SH-SY5Y (cell line): ENCODE measurements at regions not wholly inside any gene's neighbourhood (a gene's known extent, or its start where the extent isn't known, plus 50 kb on each side); places are given as distances from the start of the nearest gene placed in this dataset.

ENCODE experiments used
- GATA2 ChIP-seq: IDR thresholded peaks from 2 replicates; pipeline ENCODE4 v1.6.1; 2011; ENCODE audit warnings: mild to moderate bottlenecking, low read depth, low read length
- GATA3 ChIP-seq: IDR thresholded peaks from 2 replicates; pipeline ENCODE4 v1.6.1; 2011; ENCODE audit warnings: low read depth, mild to moderate bottlenecking, low read length, moderate library complexity

DNA sequence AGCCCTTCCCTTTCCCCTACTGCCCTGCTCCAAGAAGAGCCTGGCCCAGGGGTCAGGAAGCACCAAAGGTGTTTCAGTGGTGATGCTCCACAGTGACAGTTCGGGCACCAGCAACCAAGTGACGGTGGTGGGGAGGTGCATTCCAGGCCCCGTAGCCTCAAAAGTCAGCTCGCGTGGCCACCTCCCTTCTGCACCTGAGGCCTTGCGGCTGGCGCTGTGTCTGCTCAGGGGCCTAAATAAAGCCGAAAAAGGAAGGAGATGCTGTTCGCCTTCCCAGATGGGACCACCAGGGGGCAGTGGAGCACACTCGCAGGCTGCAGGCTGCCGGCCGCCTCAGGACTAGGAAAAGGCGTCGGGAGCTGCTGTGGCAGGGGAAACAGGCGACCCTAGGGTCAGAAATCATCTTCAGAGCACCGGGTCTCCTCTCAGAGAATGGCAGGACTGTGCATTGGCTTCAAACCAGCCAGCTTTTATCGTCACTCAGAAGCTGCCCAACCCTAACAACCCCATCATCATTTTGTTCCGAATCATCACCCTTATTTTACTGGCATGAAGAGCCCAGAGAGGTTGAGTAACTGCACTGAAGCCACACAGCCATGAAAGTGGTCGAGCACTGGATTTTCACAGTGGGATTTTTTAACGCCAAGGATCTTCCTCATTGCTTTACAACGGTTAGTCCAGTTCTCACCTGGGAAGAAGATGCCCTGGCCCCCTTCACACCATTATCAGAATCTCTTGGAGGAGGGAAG, 213.0 kb upstream of the CELF4 start:
- TF ChIP-seq GATA3: no peak
- no peak for TF ChIP-seq GATA2
